ENCODE measurements at regions not wholly inside any gene's neighbourhood (a gene's known extent, or its start where the extent isn't known, plus 50 kb on each side); places are given as distances from the start of the nearest gene placed in this dataset.

- TF ChIP-seq CTCF (IDR thresholded peaks at IDR 0.05; ENCODE audit: borderline replicate concordance, extremely low read depth, low read length, poor library complexity, severe bottlenecking) (no peak), EZH2 (IDR thresholded peaks at IDR 0.05; ENCODE audit: borderline replicate concordance, low read depth, low read length, severe bottlenecking) (no peak)
Measured at GRCh38 chr15:36491912-36492311, 87.5 kb upstream of the CDIN1 start.

Data from DND-41 (cell line).